ENCODE measurements at regions not wholly inside any gene's neighbourhood (a gene's known extent, or its start where the extent isn't known, plus 50 kb on each side); places are given as distances from the start of the nearest gene placed in this dataset.

DNA sequence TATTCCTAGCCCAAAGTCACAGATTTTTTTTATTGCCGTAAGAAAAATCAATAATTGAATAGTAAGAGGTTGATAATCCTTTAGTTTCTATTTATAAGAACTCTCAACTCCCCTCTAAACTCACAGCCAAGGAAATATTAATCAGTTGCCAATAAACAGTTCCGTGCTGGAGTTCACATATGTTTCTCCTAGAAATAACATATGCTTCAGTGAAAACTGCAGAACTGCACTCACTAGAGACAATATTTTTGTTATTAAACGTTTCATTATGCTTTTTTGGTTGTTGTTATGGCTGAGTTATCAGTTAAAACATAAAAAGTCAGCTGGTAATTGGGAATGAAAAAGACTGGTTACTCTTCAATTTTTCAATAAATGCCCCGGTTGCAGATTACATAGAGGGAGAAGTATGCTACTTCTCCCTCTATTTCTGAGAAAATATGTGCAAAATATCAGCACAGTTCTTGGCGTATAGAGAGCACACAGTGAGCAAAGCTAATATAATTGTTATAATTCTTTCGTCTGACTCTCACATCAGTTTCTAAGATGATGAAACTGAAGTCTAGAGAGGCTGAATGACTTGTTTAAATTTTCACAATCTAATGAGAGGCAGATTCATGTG is 781.2 kb upstream of the GRM7 start:
- H3K27me3 ChIP-seq: no peaks in the 10 kb centered on the region
- H3K4me3 ChIP-seq: no peak overlapping the region
- no peak overlapping the region for H3K27ac ChIP-seq
- DNase-seq: no peak
- no peak for TF ChIP-seq POLR2A (IDR thresholded peaks at IDR 0.05)
- no peak for TF ChIP-seq CTCF (IDR thresholded peaks at IDR 0.05)
- H3K4me1 ChIP-seq: no peaks in the 10 kb centered on the region
- H3K9me3 ChIP-seq: no peaks in the 10 kb centered on the region
- no peaks in the 10 kb centered on the region for H3K36me3 ChIP-seq

GRCh38 chr3:6088433-6088832 is 772.5 kb upstream of the GRM7 start:
- no peak for DNase-seq
- Histone ChIP-seq H3K4me1 (no peaks in the 10 kb centered on the region), H3K27ac (no peak overlapping the region), H3K27me3 (no peaks in the 10 kb centered on the region), H3K36me3 (no peaks in the 10 kb centered on the region), H3K4me3 (no peak overlapping the region), H3K9me3 (no peaks in the 10 kb centered on the region)
- TF ChIP-seq CTCF (IDR thresholded peaks at IDR 0.05) (no peak), POLR2A (IDR thresholded peaks at IDR 0.05) (no peak)

- no peak overlapping the region for H3K27ac ChIP-seq
- no peaks in the 10 kb centered on the region for H3K36me3 ChIP-seq
- no peak overlapping the region for H3K4me3 ChIP-seq
- no peaks in the 10 kb centered on the region for H3K4me1 ChIP-seq
- no peaks in the 10 kb centered on the region for H3K27me3 ChIP-seq
- no peaks in the 10 kb centered on the region for H3K9me3 ChIP-seq
- TF ChIP-seq CTCF (IDR thresholded peaks at IDR 0.05) (no peak), POLR2A (IDR thresholded peaks at IDR 0.05) (no peak)
- DNase-seq: no peak
Observed at GRCh38 chr3:6089780-6090179, 771.1 kb upstream of the GRM7 start.

- no peak for TF ChIP-seq CTCF (IDR thresholded peaks at IDR 0.05)
- TF ChIP-seq POLR2A (IDR thresholded peaks at IDR 0.05): no peak
- DNase-seq: no peak
- Histone ChIP-seq H3K9me3 (no peaks in the 10 kb centered on the region), H3K4me1 (no peaks in the 10 kb centered on the region), H3K4me3 (no peak overlapping the region), H3K27me3 (no peaks in the 10 kb centered on the region), H3K36me3 (no peaks in the 10 kb centered on the region), H3K27ac (no peak overlapping the region)
Observed at GRCh38 chr3:6091262-6091661, 769.7 kb upstream of the GRM7 start.

- no peaks in the 10 kb centered on the region for H3K27me3 ChIP-seq
- DNase-seq: no peak
- no peaks in the 10 kb centered on the region for H3K9me3 ChIP-seq
- H3K4me1 ChIP-seq: no peaks in the 10 kb centered on the region
- H3K4me3 ChIP-seq: no peak overlapping the region
- no peak for TF ChIP-seq CTCF (IDR thresholded peaks at IDR 0.05)
- TF ChIP-seq POLR2A (IDR thresholded peaks at IDR 0.05): no peak
- H3K36me3 ChIP-seq: no peaks in the 10 kb centered on the region
- H3K27ac ChIP-seq: no peak overlapping the region
Observed at GRCh38 chr3:6095006-6095405, 765.9 kb upstream of the GRM7 start.

GRCh38 chr3:6097021-6097420 is 763.9 kb upstream of the GRM7 start:
- Histone ChIP-seq H3K27ac (no peak overlapping the region), H3K9me3 (no peaks in the 10 kb centered on the region), H3K27me3 (no peaks in the 10 kb centered on the region), H3K4me3 (no peak overlapping the region), H3K4me1 (no peaks in the 10 kb centered on the region), H3K36me3 (no peaks in the 10 kb centered on the region)
- DNase-seq: no peak
- no peak for TF ChIP-seq CTCF (IDR thresholded peaks at IDR 0.05)
- no peak for TF ChIP-seq POLR2A (IDR thresholded peaks at IDR 0.05)

Measured in Peyer's patch (tissue), 4 donors.